H9 (cell line): ENCODE measurements at regions not wholly inside any gene's neighbourhood (a gene's known extent, or its start where the extent isn't known, plus 50 kb on each side); places are given as distances from the start of the nearest gene placed in this dataset.

ENCODE experiments used
- DNase-seq: peaks from one replicate; pipeline ENCODE4 v3.0.0-alpha.2; 2017
- H2AFZ ChIP-seq: one replicate; pipeline ENCODE4 v1.6.1; 2013; ENCODE audit warnings: mild to moderate bottlenecking, low read length, control low read depth, moderate library complexity
- H2AK5ac ChIP-seq: 2 replicates; pipeline ENCODE4 v1.6.1; 2013; ENCODE audit warnings: low read length, control low read depth, mixed read lengths; ENCODE audit not compliant: insufficient read length
- H2BK120ac ChIP-seq: one replicate; pipeline ENCODE4 v1.6.1; 2013; ENCODE audit warnings: low read depth, mild to moderate bottlenecking, low read length, control low read depth, inconsistent platforms; ENCODE audit not compliant: poor library complexity, severe bottlenecking
- H2BK12ac ChIP-seq: 2 replicates; pipeline ENCODE4 v1.6.1; 2013; ENCODE audit warnings: low read length, control low read depth, mixed read lengths, low read depth; ENCODE audit not compliant: insufficient read length
- H2BK15ac ChIP-seq: 2 replicates; pipeline ENCODE4 v1.6.1; 2013; ENCODE audit warnings: low read depth, low read length, control low read depth
- H2BK20ac ChIP-seq: one replicate; pipeline ENCODE4 v1.6.1; 2013; ENCODE audit warnings: low read depth, mild to moderate bottlenecking, low read length, control low read depth, inconsistent platforms; ENCODE audit not compliant: poor library complexity, severe bottlenecking
- H2BK5ac ChIP-seq: 2 replicates; pipeline ENCODE4 v1.6.1; 2013; ENCODE audit warnings: low read length, control low read depth, mixed read lengths; ENCODE audit not compliant: insufficient read length
- H3K14ac ChIP-seq: 2 replicates; pipeline ENCODE4 v1.6.1; 2013; ENCODE audit warnings: low read length, control low read depth; ENCODE audit not compliant: insufficient read depth
- H3K18ac ChIP-seq: 2 replicates; pipeline ENCODE4 v1.6.1; 2013; ENCODE audit warnings: low read depth, mild to moderate bottlenecking, mixed read lengths, low read length, control low read depth; ENCODE audit not compliant: insufficient read length
- H3K23ac ChIP-seq: 2 replicates; pipeline ENCODE4 v1.6.1; 2013; ENCODE audit warnings: low read length, control low read depth, mixed read lengths, low read depth; ENCODE audit not compliant: insufficient read length
- H3K23me2 ChIP-seq: 2 replicates; pipeline ENCODE4 v1.6.1; 2013; ENCODE audit warnings: low read depth, mild to moderate bottlenecking, mixed read lengths, low read length, control low read depth; ENCODE audit not compliant: insufficient read length, poor library complexity, severe bottlenecking
- H3K27ac ChIP-seq: 2 replicates; pipeline ENCODE4 v1.5.1; 2013; ENCODE audit warnings: low read length, control low read depth, mixed read lengths, low read depth; ENCODE audit not compliant: insufficient read length
- H3K27me3 ChIP-seq: 2 replicates; pipeline ENCODE4 v1.6.1; 2013; ENCODE audit warnings: low read length, control low read depth, inconsistent platforms; ENCODE audit not compliant: insufficient read depth
- H3K4ac ChIP-seq: 2 replicates; pipeline ENCODE4 v1.6.1; 2013; ENCODE audit warnings: low read depth, mild to moderate bottlenecking, control low read depth, inconsistent platforms, low read length, moderate library complexity
- H3K4me1 ChIP-seq: 2 replicates; pipeline ENCODE4 v1.6.1; 2013; ENCODE audit warnings: low read length, control low read depth, inconsistent platforms; ENCODE audit not compliant: insufficient read depth
- H3K4me2 ChIP-seq: 2 replicates; pipeline ENCODE4 v1.6.1; 2013; ENCODE audit warnings: low read length, control low read depth, mixed read lengths; ENCODE audit not compliant: insufficient read length, insufficient read depth
- H3K56ac ChIP-seq: 2 replicates; pipeline ENCODE4 v1.6.1; 2013; ENCODE audit warnings: low read depth, mild to moderate bottlenecking, mixed read lengths, low read length, control low read depth; ENCODE audit not compliant: insufficient read length
- H3K79me1 ChIP-seq: 2 replicates; pipeline ENCODE4 v1.6.1; 2013; ENCODE audit warnings: low read depth, mild to moderate bottlenecking, moderate library complexity, low read length, control low read depth, inconsistent platforms; ENCODE audit not compliant: insufficient read depth, poor library complexity, severe bottlenecking
- H3K79me2 ChIP-seq: 2 replicates; pipeline ENCODE4 v1.6.1; 2013; ENCODE audit warnings: low read length, control low read depth, inconsistent platforms; ENCODE audit not compliant: insufficient read depth
- H3K9ac ChIP-seq: 2 replicates; pipeline ENCODE4 v1.6.1; 2013; ENCODE audit warnings: low read length, control low read depth, mixed read lengths; ENCODE audit not compliant: insufficient read length; ENCODE audit errors: extremely low read depth
- H3K9me3 ChIP-seq: one replicate; pipeline ENCODE4 v1.6.1; 2013; ENCODE audit warnings: low read depth, low read length, inconsistent platforms; ENCODE audit not compliant: control insufficient read depth
- H3T11ph ChIP-seq: one replicate; pipeline ENCODE4 v1.6.1; 2013; ENCODE audit warnings: mild to moderate bottlenecking, low read length, control low read depth, inconsistent platforms
- H4K20me1 ChIP-seq: one replicate; pipeline ENCODE4 v1.6.1; 2013; ENCODE audit not compliant: control insufficient read depth, insufficient read length, insufficient read depth
- H4K5ac ChIP-seq: 2 replicates; pipeline ENCODE4 v1.6.1; 2013; ENCODE audit warnings: low read depth, mild to moderate bottlenecking, mixed read lengths, low read length, control low read depth; ENCODE audit not compliant: insufficient read length
- H4K8ac ChIP-seq: replicated peaks from 2 replicates; pipeline ENCODE4 v1.6.1; 2013; ENCODE audit warnings: low read length, control low read depth, mixed read lengths, low read depth; ENCODE audit not compliant: insufficient read length
- H4K91ac ChIP-seq: 2 replicates; pipeline ENCODE4 v1.6.1; 2013; ENCODE audit warnings: low read depth, mild to moderate bottlenecking, moderate library complexity, mixed read lengths, low read length, control low read depth; ENCODE audit not compliant: insufficient read length
- H3K27ac Mint-ChIP-seq, 3 experiments: 2 replicates in 2 of 3; 3 replicates in 1 of 3; pipeline ENCODE4 v1.8.0; 2020 to 2021; ENCODE audit warnings: mixed read lengths in 3 of 3, mild to moderate bottlenecking in 1 of 3, moderate library complexity in 1 of 3
- H3K27me3 Mint-ChIP-seq: 2 replicates; pipeline ENCODE4 v1.8.0; 2021; ENCODE audit warnings: low read depth, mild to moderate bottlenecking, moderate library complexity, mixed read lengths
- H3K36me3 Mint-ChIP-seq, 3 experiments: 2 replicates in 2 of 3; 3 replicates in 1 of 3; pipeline ENCODE4 v1.8.0; 2020 to 2021; ENCODE audit warnings: low read depth in 3 of 3, mixed read lengths in 3 of 3; ENCODE audit not compliant: insufficient read depth in 1 of 3
- H3K4me1 Mint-ChIP-seq, 2 experiments: 2 replicates each; pipeline ENCODE4 v1.8.0; 2020; ENCODE audit warnings: mixed read lengths in 2 of 2
- H3K4me3 Mint-ChIP-seq, 2 experiments: 2 replicates in 1 of 2; 3 replicates in 1 of 2; pipeline ENCODE4 v1.8.0; 2020 to 2021; ENCODE audit warnings: mild to moderate bottlenecking in 2 of 2, mixed read lengths in 2 of 2, moderate library complexity in 1 of 2
- H3K9me3 Mint-ChIP-seq, 2 experiments: 2 replicates in 1 of 2; 3 replicates in 1 of 2; pipeline ENCODE4 v1.8.0; 2020; ENCODE audit warnings: mild to moderate bottlenecking in 2 of 2, mixed read lengths in 2 of 2, moderate library complexity in 1 of 2
- WGBS: extraction: QIAGEN DNeasy Blood & Tissue Kit; methylation state at CpG from one replicate; pipeline ENCODE4 v1.1.7; 2013; ENCODE audit warnings: missing lambda C conversion rate, low lambda C conversion rate, mixed read lengths; ENCODE audit not compliant: insufficient read length; ENCODE audit errors: extremely low coverage; 5-methylcytosine and 5-hydroxymethylcytosine counted together
- TF ChIP-seq, protein P1 (sequence below): fragments of 200-600 bp; sonication (generic); conservative IDR thresholded peaks from 3 replicates; pipeline ENCODE4 v1.8.0; 2021; ENCODE audit warnings: antibody characterized with exemption, mild to moderate bottlenecking

GRCh38 chrX:6371353-6371752 lies 142.7 kb upstream of the NLGN4X start:
- TF ChIP-seq, protein P1, sequence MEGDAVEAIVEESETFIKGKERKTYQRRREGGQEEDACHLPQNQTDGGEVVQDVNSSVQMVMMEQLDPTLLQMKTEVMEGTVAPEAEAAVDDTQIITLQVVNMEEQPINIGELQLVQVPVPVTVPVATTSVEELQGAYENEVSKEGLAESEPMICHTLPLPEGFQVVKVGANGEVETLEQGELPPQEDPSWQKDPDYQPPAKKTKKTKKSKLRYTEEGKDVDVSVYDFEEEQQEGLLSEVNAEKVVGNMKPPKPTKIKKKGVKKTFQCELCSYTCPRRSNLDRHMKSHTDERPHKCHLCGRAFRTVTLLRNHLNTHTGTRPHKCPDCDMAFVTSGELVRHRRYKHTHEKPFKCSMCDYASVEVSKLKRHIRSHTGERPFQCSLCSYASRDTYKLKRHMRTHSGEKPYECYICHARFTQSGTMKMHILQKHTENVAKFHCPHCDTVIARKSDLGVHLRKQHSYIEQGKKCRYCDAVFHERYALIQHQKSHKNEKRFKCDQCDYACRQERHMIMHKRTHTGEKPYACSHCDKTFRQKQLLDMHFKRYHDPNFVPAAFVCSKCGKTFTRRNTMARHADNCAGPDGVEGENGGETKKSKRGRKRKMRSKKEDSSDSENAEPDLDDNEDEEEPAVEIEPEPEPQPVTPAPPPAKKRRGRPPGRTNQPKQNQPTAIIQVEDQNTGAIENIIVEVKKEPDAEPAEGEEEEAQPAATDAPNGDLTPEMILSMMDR = peak; percentile 50
- Mint-ChIP-seq H3K9me3 (no peaks in the 10 kb centered on the region; a peak in 1 of 5 replicates), H3K4me3 (no peak overlapping the region), H3K4me1 (peaks cover 13 to 15% of the 10 kb centered on the region in 2 experiments), H3K36me3 (peaks cover 0 to 6% (median 0%) of the 10 kb centered on the region in 3 experiments; a peak in 3 of 7 replicates), H3K27ac (no peak overlapping the region), H3K27me3 (no peaks in the 10 kb centered on the region; the same call in 1 of the 2 replicates)
- H4K5ac ChIP-seq = no peak overlapping the region
- no peak overlapping the region for H3K18ac ChIP-seq
- no peak overlapping the region for H2BK12ac ChIP-seq
- H4K20me1 ChIP-seq = no peaks in the 10 kb centered on the region
- H4K91ac ChIP-seq = no peak overlapping the region
- H3K79me2 ChIP-seq = no peaks in the 10 kb centered on the region
- no peak overlapping the region for H3K56ac ChIP-seq
- no peak overlapping the region for H3K9ac ChIP-seq
- H3K14ac ChIP-seq = no peak overlapping the region
- H2BK120ac ChIP-seq = no peak overlapping the region
- H2BK15ac ChIP-seq = no peak overlapping the region
- no peak overlapping the region for H2AFZ ChIP-seq
- DNase-seq = no peak
- no peaks in the 10 kb centered on the region for H3K9me3 ChIP-seq
- WGBS = no CpG with 5 or more reads among the region's 3 CpGs
- H3K23me2 ChIP-seq = no peaks in the 10 kb centered on the region
- H3K27me3 ChIP-seq = no peaks in the 10 kb centered on the region
- no peak overlapping the region for H3K23ac ChIP-seq
- no peaks in the 10 kb centered on the region for H3K4me1 ChIP-seq
- no peak overlapping the region for H2BK20ac ChIP-seq
- H3K27ac ChIP-seq = no peak overlapping the region
- no peak overlapping the region for H2AK5ac ChIP-seq
- H3K4me2 ChIP-seq = no peak overlapping the region
- no peak overlapping the region for H3K4ac ChIP-seq
- no peaks in the 10 kb centered on the region for H3K79me1 ChIP-seq
- H3T11ph ChIP-seq = no peak overlapping the region
- no peak overlapping the region for H4K8ac ChIP-seq
- no peak overlapping the region for H2BK5ac ChIP-seq
